HG03460 (cell line): ENCODE measurements at regions not wholly inside any gene's neighbourhood (a gene's known extent, or its start where the extent isn't known, plus 50 kb on each side); places are given as distances from the start of the nearest gene placed in this dataset.

Source experiments
- ATAC-seq: cut with Tn5 transposase; IDR thresholded peaks from one replicate; pipeline ENCODE4 v1.9.1; 2021; ENCODE audit not compliant: unreplicated experiment

- ATAC-seq, result peak; percentile 89
Measured at GRCh38 chr10:111338805-111339204, 262.0 kb downstream of the ADRA2A start.

- ATAC-seq, result no peak
Measured at GRCh38 chr10:111344804-111345203, 268.0 kb downstream of the ADRA2A start.

- no peak for ATAC-seq
Measured at GRCh38 chr10:111347386-111348013, 270.7 kb downstream of the ADRA2A start.

DNA sequence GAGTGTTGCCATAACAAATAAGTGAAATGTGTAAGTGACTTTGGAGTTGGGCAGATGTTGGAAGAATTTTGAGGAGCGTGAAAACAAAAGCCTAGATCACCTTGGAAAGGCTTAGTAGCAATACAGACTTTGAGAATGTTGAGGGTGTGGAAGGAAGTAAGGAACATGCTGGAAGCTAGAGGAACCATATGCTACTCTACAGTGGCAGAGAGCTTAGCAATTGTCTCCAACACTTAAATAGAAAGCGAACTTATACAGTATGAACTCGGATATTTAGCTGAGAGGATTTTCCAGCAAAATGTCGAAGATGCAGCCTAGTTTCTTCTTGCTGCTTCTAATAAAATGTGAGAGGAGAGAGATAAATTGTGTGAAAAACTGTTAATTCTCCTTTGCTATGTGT lies 271.2 kb downstream of the ADRA2A start:
- no peak for ATAC-seq

DNA sequence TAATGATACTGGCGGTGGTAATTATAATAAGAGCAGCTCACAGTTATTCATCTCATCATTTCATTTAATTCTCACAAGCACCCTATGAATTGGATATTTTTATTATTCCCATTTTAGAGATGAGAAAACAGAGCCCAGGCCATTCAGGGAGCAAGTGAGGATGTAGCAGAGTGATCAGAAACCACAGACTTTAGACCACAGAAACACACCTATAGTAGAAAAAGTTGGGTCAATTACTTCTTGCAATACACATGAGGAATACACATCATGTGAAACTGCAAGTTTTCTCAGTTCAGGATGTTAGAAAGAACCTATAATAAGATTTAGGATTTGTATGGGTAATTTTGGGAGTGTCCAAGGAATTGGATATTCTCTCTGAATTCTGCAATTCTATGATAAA lies 278.0 kb downstream of the ADRA2A start:
- no peak for ATAC-seq

DNA sequence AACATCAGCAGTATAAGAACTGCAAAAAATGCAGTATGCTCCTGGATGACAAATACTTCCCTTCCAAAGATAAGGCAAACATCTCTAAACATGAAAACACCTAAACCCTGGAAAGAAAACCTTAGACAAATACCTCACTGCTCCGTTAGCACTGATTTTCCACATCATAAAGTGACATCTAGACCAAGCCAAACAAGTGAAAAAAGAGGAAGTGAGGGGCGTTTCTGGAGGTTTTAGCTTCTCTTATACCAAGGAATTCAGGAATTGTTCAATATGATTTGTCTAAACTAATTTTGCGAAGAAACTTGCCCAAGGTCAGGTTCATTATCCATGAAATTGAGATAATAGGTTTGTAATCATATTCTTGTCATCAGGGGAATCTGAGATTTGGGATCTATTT lies 279.7 kb downstream of the ADRA2A start:
- ATAC-seq, result no peak

GRCh38 chr10:111357859-111358258 lies 281.0 kb downstream of the ADRA2A start:
- no peak for ATAC-seq

- peak; percentile 65 for ATAC-seq
Measured at GRCh38 chr10:111360260-111360925, 283.6 kb downstream of the ADRA2A start.

DNA sequence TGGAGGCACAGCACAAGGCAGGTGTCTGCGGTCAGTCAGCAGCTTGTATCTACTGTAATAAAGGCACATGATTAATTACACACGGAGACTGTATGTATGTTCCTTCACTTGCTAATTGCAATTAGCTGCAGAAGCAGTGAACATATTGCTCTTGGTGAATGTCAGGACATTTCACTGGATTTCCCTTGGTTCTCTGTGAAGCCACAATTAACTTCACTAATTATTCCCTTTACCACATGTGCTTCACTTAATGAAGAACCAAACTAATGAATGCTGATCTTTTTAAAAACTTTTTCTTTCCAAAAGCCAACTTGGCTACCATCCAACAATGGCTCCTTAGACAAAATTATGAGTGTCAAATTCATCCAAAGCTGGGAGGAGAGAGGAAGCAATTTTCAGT lies 290.7 kb downstream of the ADRA2A start:
- ATAC-seq, result no peak

GRCh38 chr10:111370101-111370500 lies 293.3 kb downstream of the ADRA2A start:
- no peak for ATAC-seq

DNA sequence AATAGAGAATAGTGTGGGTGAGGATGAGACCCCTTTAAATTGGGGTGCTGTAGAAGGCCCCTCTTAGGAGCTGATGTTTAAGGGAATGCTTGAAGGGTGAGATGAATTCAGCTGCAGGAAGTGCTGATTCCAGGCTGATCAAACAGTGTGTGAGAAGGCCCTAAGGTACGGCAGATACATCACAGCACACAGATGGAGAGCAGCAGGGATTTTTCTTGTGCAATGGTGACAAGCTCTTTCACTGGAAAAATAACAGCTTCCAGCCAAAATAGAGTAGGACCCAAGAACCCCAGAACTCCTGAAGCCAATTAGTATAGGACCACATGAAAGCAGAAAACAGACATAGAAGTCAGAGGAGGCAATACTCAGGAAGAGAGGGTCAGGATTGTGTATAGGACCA lies 296.9 kb downstream of the ADRA2A start:
- no peak for ATAC-seq

DNA sequence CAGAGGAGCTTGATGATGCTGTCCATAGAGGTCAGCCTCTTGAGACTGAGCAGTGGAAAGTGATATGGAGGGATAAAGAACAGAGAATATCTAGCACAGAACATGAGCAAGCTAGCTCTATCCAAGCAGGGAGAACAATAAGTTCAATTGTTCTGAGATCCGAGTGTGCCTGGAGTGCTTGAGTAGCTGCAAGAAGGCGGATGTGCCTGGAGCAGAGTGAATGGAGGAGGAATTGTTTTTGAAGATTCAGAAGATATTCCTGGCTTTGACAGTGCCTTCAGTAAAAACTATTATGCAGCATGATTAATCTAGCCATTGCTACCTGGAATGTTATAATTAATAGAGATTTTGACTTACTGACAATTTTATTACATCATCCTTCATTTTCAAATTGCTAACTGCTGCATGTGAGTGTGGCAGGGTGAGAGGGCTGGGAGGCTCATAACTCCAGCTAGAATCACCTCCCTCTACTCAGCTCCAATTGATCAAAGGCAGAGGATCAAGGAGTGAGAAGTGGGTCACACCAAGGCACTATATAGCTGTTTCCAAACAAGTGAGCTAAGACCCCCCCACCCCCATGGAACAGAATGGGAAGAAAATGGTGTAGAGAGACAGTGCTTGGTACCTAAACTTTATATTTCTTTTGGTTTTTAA lies 302.8 kb downstream of the ADRA2A start:
- ATAC-seq, result no peak

- no peak for ATAC-seq
Measured at GRCh38 chr10:111384556-111384955, 307.7 kb downstream of the ADRA2A start.

DNA sequence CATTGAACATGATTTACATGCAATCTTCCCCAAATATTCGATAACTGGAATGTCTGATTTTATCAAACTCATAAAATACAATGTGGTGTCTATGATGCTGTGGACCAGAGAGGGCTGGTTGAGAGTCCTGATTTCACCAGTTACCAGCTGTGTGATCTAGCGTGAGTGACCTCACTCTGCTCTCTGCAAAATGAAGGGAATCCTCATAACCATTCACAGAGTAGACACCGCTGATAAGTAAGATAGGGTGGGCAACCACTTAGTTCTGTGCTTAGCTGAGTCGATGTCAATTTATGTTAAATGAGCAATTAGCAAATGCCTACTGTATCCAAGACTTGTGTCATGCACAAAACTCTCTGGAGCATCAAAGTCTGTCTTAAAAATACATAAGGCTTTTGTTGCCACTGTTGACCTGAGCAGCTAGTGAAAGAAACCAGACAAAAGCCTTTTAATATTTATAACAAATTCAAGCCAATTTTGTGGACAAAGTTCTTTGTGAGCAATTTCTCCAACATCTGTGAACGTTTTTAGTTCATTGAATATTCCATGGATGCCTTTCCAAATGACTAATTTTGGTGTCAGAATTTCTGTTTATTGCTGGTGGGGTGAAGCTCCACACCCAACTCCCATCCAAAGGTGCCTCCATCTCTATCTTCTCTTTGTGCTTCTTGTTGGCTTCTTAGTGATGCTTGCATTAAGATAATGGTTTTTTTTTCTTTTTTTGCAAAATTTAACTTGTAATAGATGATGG lies 314.2 kb downstream of the ADRA2A start:
- no peak for ATAC-seq

GRCh38 chr10:111392159-111392558 lies 315.3 kb downstream of the ADRA2A start:
- ATAC-seq, result no peak

- no peak for ATAC-seq
Measured at GRCh38 chr10:111392910-111393309, 316.1 kb downstream of the ADRA2A start.

DNA sequence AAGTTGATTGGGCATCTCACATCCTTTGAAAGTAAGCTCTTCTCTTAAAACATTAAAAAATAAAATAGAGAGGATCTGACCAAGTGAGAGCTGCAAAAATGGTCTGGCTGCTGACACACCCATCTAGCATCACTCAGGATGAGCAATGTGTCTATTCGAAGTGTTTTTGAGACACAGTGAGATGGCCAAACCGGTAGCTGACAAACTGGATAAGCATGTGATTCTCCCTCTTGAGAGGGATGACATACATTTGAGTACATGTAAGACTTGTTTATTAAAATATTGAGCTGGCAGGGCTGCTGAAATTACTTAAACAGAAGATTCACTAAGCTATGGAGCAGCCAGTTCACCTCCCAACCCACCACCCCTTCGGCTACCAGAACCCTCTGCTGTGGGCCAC lies 333.9 kb downstream of the ADRA2A start:
- ATAC-seq, result no peak

GRCh38 chr10:111425459-111425858 lies 348.6 kb downstream of the ADRA2A start:
- ATAC-seq, result no peak

GRCh38 chr10:111429288-111430028 lies 352.6 kb downstream of the ADRA2A start:
- ATAC-seq, result no peak

DNA sequence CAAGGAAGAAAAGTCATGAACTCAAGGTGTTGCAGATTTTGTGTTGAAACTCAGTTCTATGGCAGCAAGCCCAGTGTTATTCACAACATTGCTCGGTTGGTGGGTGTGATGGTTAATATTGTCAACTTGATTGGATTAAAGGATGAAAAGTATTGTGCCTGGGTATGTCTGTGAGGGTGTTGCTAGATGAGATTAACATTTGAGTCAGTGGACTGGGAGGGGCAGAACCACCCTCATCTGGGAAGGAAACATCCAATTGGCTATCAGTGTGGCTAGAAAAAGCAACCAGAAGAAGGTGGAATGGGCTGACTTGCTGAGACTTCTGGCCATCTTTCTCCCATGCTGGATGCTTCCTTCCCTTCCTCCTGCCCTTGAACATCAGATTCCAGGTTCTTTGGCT lies 353.2 kb downstream of the ADRA2A start:
- ATAC-seq, result no peak

DNA sequence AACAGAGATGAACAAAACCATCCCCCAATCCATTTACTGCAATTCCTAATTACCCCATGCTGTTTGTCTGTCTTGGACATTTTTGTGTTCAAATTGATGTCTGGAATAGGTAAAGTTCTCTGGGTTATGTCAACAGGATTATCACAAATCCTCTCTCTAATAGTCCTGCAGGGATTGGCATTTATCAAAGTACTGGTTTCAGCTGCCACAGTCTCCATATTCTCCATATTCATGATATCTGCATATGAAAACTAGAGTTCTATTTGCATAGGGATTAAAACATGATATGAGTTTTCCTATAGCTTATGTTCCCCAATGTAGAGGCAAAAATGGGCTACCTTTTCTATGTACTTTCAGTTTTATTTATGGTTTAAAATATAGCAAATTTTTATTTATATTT lies 355.8 kb downstream of the ADRA2A start:
- no peak for ATAC-seq
